ENCODE measurements at regions not wholly inside any gene's neighbourhood (a gene's known extent, or its start where the extent isn't known, plus 50 kb on each side); places are given as distances from the start of the nearest gene placed in this dataset.

DNA sequence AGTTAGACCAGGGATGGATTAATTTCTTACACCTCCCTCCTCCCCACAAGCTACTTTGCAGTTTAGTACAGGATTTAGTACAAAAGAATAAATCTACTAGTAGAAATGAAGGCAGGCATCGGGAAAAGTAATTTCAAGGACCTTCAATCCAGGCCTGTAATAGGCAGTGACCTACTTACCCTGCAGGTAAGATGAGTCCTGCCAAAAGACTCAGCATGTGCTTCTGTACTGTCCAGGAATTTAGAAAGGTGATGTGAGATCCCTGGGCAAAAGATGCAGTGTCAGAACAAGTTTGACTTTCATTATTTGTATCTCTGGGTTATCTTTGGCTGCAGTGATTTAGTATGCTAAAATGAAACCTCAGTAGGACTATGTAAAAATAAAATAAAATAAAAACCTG, 403.0 kb downstream of the NOVA1 start:
- Mint-ChIP-seq H3K9me3 (peaks cover 4% of the 10 kb centered on the region), H3K27me3 (ENCODE audit: low read depth) (peaks cover 31% of the 10 kb centered on the region), H3K4me1 (no peaks in the 10 kb centered on the region), H3K27ac (no peak overlapping the region), H3K4me3 (no peak overlapping the region), H3K36me3 (no peaks in the 10 kb centered on the region)
- TF ChIP-seq, protein P1, sequence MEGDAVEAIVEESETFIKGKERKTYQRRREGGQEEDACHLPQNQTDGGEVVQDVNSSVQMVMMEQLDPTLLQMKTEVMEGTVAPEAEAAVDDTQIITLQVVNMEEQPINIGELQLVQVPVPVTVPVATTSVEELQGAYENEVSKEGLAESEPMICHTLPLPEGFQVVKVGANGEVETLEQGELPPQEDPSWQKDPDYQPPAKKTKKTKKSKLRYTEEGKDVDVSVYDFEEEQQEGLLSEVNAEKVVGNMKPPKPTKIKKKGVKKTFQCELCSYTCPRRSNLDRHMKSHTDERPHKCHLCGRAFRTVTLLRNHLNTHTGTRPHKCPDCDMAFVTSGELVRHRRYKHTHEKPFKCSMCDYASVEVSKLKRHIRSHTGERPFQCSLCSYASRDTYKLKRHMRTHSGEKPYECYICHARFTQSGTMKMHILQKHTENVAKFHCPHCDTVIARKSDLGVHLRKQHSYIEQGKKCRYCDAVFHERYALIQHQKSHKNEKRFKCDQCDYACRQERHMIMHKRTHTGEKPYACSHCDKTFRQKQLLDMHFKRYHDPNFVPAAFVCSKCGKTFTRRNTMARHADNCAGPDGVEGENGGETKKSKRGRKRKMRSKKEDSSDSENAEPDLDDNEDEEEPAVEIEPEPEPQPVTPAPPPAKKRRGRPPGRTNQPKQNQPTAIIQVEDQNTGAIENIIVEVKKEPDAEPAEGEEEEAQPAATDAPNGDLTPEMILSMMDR (IDR thresholded peaks at IDR 0.05; ENCODE audit: unreplicated experiment), result no peak
- no peak for DNase-seq (ENCODE audit: low spot score in 2 of 2, unreplicated experiment in 2 of 2)

DNA sequence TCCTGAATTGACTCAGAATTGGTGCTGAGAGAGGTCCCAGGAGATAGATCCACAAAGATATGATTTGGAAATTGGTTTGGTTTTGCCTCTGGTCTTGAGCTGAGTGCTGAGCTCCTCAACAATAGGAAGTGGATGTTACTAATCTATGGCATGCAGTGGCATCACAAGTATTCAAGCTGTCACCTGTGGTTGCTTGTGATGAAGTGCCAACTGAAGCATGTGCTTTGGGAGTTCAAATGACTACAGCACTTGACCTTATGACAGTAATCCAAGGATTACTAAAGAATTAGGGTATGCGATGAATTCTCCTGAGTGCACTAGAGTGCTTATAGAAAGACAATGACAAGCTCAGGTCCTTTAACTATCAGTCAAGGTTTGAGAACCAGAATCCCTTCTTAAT, 406.2 kb downstream of the NOVA1 start:
- Mint-ChIP-seq H3K27ac (no peak overlapping the region), H3K4me1 (no peaks in the 10 kb centered on the region), H3K36me3 (no peaks in the 10 kb centered on the region), H3K9me3 (peaks cover 4% of the 10 kb centered on the region), H3K4me3 (no peak overlapping the region), H3K27me3 (ENCODE audit: low read depth) (peaks cover 31% of the 10 kb centered on the region)
- DNase-seq (ENCODE audit: low spot score in 2 of 2, unreplicated experiment in 2 of 2), result no peak
- TF ChIP-seq, protein P1 (IDR thresholded peaks at IDR 0.05; ENCODE audit: unreplicated experiment), result no peak

DNA sequence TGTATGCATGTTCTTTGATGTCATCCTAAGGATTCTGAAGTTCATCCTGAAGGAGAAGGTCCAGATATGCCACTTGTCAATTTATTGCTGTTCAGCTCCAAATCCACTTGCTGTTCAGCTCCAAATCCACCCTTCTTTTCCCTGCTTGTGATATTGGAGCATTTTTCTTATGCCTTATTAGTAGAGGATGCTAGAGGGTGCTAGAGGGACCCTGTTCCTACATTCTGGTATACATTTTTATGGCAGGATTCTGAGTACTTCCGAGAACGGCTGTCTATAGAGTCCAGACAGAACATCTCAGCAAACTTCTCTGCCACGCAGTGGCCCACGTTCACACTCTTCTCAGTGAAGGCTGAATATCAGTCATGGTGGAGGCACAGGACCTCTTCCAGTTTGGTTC, 406.7 kb downstream of the NOVA1 start:
- Mint-ChIP-seq H3K36me3 (no peaks in the 10 kb centered on the region), H3K4me1 (no peaks in the 10 kb centered on the region), H3K27me3 (ENCODE audit: low read depth) (peaks cover 28% of the 10 kb centered on the region), H3K9me3 (peaks cover 4% of the 10 kb centered on the region), H3K4me3 (no peak overlapping the region), H3K27ac (no peak overlapping the region)
- DNase-seq (ENCODE audit: low spot score in 2 of 2, unreplicated experiment in 2 of 2), result no peak
- TF ChIP-seq, protein P1 (IDR thresholded peaks at IDR 0.05; ENCODE audit: unreplicated experiment), result no peak

DNA sequence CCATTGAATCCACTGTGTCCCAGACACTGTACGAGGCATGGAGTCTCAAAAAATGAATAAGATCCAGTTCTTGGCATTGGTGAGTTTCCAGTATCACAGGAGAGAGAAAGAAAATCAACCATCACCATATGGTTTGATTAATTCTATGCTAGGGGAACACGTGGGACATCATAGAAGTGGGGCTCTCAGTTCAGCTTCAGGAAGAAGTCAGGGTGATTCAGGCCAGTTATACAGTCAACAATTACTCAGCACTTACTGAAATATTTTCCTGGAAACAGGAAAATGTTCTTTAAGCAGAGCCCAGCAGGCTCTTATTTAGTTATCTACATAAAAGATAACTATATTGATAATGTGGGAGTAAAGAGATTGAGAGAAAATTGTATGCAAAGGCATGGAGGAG, 407.2 kb downstream of the NOVA1 start:
- Mint-ChIP-seq H3K4me1 (no peaks in the 10 kb centered on the region), H3K9me3 (peaks cover 4% of the 10 kb centered on the region), H3K27ac (no peak overlapping the region), H3K36me3 (no peaks in the 10 kb centered on the region), H3K27me3 (ENCODE audit: low read depth) (peaks cover 27% of the 10 kb centered on the region), H3K4me3 (no peak overlapping the region)
- TF ChIP-seq, protein P1 (IDR thresholded peaks at IDR 0.05; ENCODE audit: unreplicated experiment), result no peak
- no peak for DNase-seq (ENCODE audit: low spot score in 2 of 2, unreplicated experiment in 2 of 2)

DNA sequence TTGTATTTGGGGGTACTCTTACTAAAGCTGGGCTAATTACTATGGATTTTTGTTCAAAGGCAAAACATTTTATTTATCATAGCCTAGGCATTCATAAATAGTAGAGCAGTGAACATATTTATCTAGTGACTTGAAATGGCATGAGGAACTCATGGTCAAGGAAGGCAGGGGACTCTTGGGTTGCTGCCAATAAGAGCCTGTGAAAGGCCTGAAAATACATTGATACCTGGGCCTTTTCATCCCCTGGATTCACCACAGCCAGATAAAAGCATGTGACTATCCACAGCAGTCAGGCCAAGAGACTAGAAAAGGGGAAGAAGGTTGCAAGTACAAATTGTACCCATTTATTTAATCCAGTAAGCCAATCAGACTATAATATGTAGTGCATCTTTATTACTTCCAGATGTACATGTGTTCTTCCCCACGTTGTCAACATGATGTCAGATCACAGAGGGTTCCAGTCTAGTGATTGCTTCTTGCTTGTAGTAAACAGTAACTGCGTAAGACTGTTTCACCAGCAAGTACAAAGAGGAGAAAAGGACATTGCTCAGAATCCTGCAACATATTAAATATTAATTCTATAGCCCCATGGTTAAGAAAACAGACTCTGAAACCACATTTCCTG, 409.7 kb downstream of the NOVA1 start:
- H3K4me1 Mint-ChIP-seq, result no peaks in the 10 kb centered on the region
- H3K9me3 Mint-ChIP-seq, result peaks cover under 1% of the 10 kb centered on the region
- TF ChIP-seq, protein P1 (IDR thresholded peaks at IDR 0.05; ENCODE audit: unreplicated experiment), result no peak
- no peak overlapping the region for H3K27ac Mint-ChIP-seq
- H3K36me3 Mint-ChIP-seq, result no peaks in the 10 kb centered on the region
- no peak for DNase-seq (ENCODE audit: low spot score in 2 of 2, unreplicated experiment in 2 of 2)
- H3K4me3 Mint-ChIP-seq, result no peak overlapping the region
- H3K27me3 Mint-ChIP-seq (ENCODE audit: low read depth), result peaks cover 22% of the 10 kb centered on the region

DNA sequence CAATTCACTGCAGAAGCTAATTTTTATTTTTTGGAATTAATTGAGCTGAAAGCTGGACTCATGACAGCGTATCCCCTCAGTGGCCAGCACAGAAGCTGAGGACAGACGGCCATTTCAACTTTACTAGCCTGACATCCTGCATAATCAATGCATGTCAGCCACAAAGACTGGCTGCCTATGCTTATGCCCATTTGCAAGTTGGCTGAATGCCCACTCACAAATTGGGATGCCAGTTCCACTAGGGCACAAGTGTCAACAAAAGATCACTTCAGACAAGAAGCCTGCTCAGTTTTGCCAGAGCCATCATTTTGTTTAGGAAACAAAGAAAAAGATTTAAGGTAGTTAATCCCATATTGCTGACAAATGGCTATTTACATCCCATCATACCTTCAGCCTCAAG, 417.6 kb downstream of the NOVA1 start:
- DNase-seq (ENCODE audit: low spot score in 2 of 2, unreplicated experiment in 2 of 2), result no peak
- Mint-ChIP-seq H3K27me3 (ENCODE audit: low read depth) (peaks cover 13% of the 10 kb centered on the region), H3K36me3 (no peaks in the 10 kb centered on the region), H3K4me3 (no peak overlapping the region), H3K4me1 (no peaks in the 10 kb centered on the region), H3K9me3 (no peaks in the 10 kb centered on the region), H3K27ac (no peak overlapping the region)
- TF ChIP-seq, protein P1 (IDR thresholded peaks at IDR 0.05; ENCODE audit: unreplicated experiment), result no peak
